ENCODE measurements at regions not wholly inside any gene's neighbourhood (a gene's known extent, or its start where the extent isn't known, plus 50 kb on each side); places are given as distances from the start of the nearest gene placed in this dataset.

GRCh38 chr3:150068440-150069153, 97.9 kb upstream of the PFN2 start:
- Histone ChIP-seq H3K36me3 (no peaks in the 10 kb centered on the region), H3K4me1 (no peaks in the 10 kb centered on the region), H3K9me3 (no peaks in the 10 kb centered on the region), H3K27me3 (no peaks in the 10 kb centered on the region), H3K4me3 (no peak overlapping the region), H3K27ac (no peak overlapping the region)
- no peak for DNase-seq
- no peak for TF ChIP-seq POLR2A (IDR thresholded peaks at IDR 0.05)
- no peak for TF ChIP-seq CTCF (IDR thresholded peaks at IDR 0.05)

GRCh38 chr3:150067561-150067960, 96.9 kb upstream of the PFN2 start:
- H3K4me1 ChIP-seq: no peaks in the 10 kb centered on the region
- no peaks in the 10 kb centered on the region for H3K9me3 ChIP-seq
- TF ChIP-seq CTCF (IDR thresholded peaks at IDR 0.05): no peak
- H3K4me3 ChIP-seq: no peak overlapping the region
- no peaks in the 10 kb centered on the region for H3K27me3 ChIP-seq
- no peaks in the 10 kb centered on the region for H3K36me3 ChIP-seq
- no peak overlapping the region for H3K27ac ChIP-seq
- DNase-seq: no peak

- Histone ChIP-seq H3K4me3 (no peak overlapping the region), H3K27ac (no peak overlapping the region), H3K27me3 (no peaks in the 10 kb centered on the region), H3K36me3 (no peaks in the 10 kb centered on the region), H3K4me1 (no peaks in the 10 kb centered on the region), H3K9me3 (no peaks in the 10 kb centered on the region)
- TF ChIP-seq CTCF (IDR thresholded peaks at IDR 0.05): no peak
- TF ChIP-seq POLR2A (IDR thresholded peaks at IDR 0.05): no peak
- no peak for DNase-seq
Observed at GRCh38 chr3:150064971-150065370, 94.3 kb upstream of the PFN2 start.

GRCh38 chr3:150063237-150063636, 92.5 kb upstream of the PFN2 start:
- no peak overlapping the region for H3K27ac ChIP-seq
- no peaks in the 10 kb centered on the region for H3K36me3 ChIP-seq
- TF ChIP-seq POLR2A (IDR thresholded peaks at IDR 0.05) (no peak), CTCF (IDR thresholded peaks at IDR 0.05) (no peak)
- H3K4me1 ChIP-seq: no peaks in the 10 kb centered on the region
- DNase-seq: no peak
- H3K4me3 ChIP-seq: no peak overlapping the region
- H3K9me3 ChIP-seq: no peaks in the 10 kb centered on the region
- H3K27me3 ChIP-seq: no peaks in the 10 kb centered on the region

- Histone ChIP-seq H3K9me3 (no peaks in the 10 kb centered on the region), H3K27me3 (no peaks in the 10 kb centered on the region), H3K4me3 (no peak overlapping the region), H3K4me1 (no peaks in the 10 kb centered on the region), H3K36me3 (no peaks in the 10 kb centered on the region), H3K27ac (peak overlapping the region in 1 of 4 donors; percentile 42)
- no peak for DNase-seq
- TF ChIP-seq POLR2A (IDR thresholded peaks at IDR 0.05): no peak
Observed at GRCh38 chr3:150062492-150062891, 91.8 kb upstream of the PFN2 start.

GRCh38 chr3:150061288-150062024, 90.8 kb upstream of the PFN2 start:
- H3K4me3 ChIP-seq: no peak overlapping the region
- H3K9me3 ChIP-seq: no peaks in the 10 kb centered on the region
- TF ChIP-seq CTCF (IDR thresholded peaks at IDR 0.05): no peak
- TF ChIP-seq POLR2A (IDR thresholded peaks at IDR 0.05): no peak
- H3K4me1 ChIP-seq: no peaks in the 10 kb centered on the region
- no peak for DNase-seq
- H3K27me3 ChIP-seq: no peaks in the 10 kb centered on the region
- no peaks in the 10 kb centered on the region for H3K36me3 ChIP-seq
- no peak overlapping the region for H3K27ac ChIP-seq
